DOHH2 (cell line): ENCODE measurements at regions not wholly inside any gene's neighbourhood (a gene's known extent, or its start where the extent isn't known, plus 50 kb on each side); places are given as distances from the start of the nearest gene placed in this dataset.

ENCODE experiments used
- CTCF ChIP-seq: fragments of 200-600 bp; sonication (generic); IDR thresholded peaks from one replicate; pipeline ENCODE4 v1.5.1; 2014; ENCODE audit warnings: antibody characterized with exemption, mild to moderate bottlenecking, low read depth, low read length; ENCODE audit not compliant: poor library complexity, severe bottlenecking
- EZH2phosphoT487 ChIP-seq: fragments of 200-600 bp; sonication (generic); IDR thresholded peaks from 2 replicates; pipeline ENCODE4 v1.6.1; 2017; ENCODE audit warnings: borderline replicate concordance, mild to moderate bottlenecking, antibody characterized with exemption, low read length, moderate library complexity, mixed read lengths

DNA sequence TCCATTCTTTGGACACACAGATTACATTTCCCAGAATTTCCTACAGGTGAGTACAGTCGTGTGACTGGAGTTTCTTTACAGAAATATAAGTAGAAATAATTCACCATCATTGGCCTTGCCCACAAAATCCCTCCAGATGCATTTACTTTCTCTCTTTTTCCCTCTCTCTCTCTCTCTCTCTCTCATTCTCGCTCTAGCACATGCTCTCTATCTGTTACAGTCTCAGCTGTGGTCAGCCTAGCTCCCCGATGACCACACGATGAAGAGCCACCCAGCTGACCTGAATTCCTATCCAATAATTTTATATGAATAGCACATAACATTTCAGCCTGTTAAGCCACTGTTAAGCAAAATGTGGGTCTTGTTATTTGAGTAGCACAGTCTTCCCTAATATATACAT is 507.9 kb downstream of the PCDH7 start:
- no peak for TF ChIP-seq CTCF
- TF ChIP-seq EZH2phosphoT487, result no peak
